PC-9 (cell line): ENCODE measurements at regions not wholly inside any gene's neighbourhood (a gene's known extent, or its start where the extent isn't known, plus 50 kb on each side); places are given as distances from the start of the nearest gene placed in this dataset.

Source experiments
- CTCF ChIP-seq: fragments of 200-600 bp; sonication (generic); conservative IDR thresholded peaks from 2 replicates; pipeline ENCODE4 v1.6.1; 2017; ENCODE audit warnings: mixed run types, antibody characterized with exemption, mild to moderate bottlenecking, moderate library complexity
- EZH2 ChIP-seq: fragments of 200-600 bp; sonication (generic); IDR thresholded peaks from 2 replicates; pipeline ENCODE4 v1.8.0; 2017; ENCODE audit warnings: antibody characterized with exemption, low read depth

DNA sequence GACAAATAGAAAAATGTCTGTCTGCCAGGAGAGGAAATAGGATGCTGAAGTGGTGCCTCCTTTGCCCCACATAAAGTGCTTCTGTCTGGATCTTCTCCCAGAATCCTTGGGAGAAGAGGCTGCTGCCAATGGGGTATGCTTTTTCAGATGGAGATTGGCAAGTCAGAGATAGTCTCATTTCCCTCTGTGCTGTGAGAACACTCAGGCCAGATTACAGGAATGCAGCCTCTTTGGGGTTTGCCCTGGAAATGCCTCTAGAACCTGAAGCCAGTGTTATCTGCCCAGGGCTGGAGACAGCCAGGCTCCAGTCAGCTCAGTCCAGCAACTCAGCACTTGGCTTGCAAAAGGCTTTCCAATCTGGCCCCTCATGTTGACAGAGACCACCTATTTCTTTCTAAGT lies 119.1 kb upstream of the PHYHIPL start:
- no peak for TF ChIP-seq CTCF
- no peak for TF ChIP-seq EZH2
